ENCODE measurements at regions not wholly inside any gene's neighbourhood (a gene's known extent, or its start where the extent isn't known, plus 50 kb on each side); places are given as distances from the start of the nearest gene placed in this dataset.

GRCh38 chr6:166822609-166823008 lies 133.7 kb downstream of the RNASET2 start:
- no peak for TF ChIP-seq CTCF (IDR thresholded peaks at IDR 0.05)
- no peak for TF ChIP-seq POLR2A (IDR thresholded peaks at IDR 0.05)
